ENCODE measurements at regions not wholly inside any gene's neighbourhood (a gene's known extent, or its start where the extent isn't known, plus 50 kb on each side); places are given as distances from the start of the nearest gene placed in this dataset.

DNA sequence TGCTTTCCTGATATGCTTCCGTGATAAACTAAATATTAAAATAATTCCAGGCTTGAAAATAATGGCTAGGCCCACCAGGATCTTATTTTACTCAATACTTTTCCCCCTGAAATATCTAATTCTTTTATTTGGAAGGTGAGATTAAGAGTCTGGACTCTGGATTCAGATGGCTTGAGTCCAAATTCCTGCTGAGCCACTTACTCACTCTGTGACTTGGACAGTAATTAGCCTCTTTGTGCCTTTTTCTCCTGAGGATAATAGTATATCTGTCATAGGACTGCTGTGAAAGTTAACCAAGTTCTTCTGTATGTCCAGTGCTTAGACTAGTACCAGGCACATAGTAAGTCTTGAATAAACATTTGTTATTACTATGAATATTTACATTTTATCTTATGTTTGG is 127.3 kb upstream of the ERBB4 start:
- no peak overlapping the region for H3K4me3 ChIP-seq (replicated peaks in 1 of 3; ENCODE audit: low read depth in 2 of 3, low read length in 3 of 3)
- H3K9me3 ChIP-seq (replicated peaks in 1 of 2; ENCODE audit: control insufficient read depth in 1 of 2, insufficient read depth in 1 of 2, low read length in 2 of 2) = no peaks in the 10 kb centered on the region
- Mint-ChIP-seq H3K36me3 (no peaks in the 10 kb centered on the region), H3K4me3 (no peak overlapping the region), H3K9me3 (peaks cover 0 to under 1% (median 0%) of the 10 kb centered on the region in 7 donors), H3K27me3 (ENCODE audit: low read depth in 3 of 3) (peaks cover 0 to 3% (median 2%) of the 10 kb centered on the region in 3 donors), H3K4me1 (no peaks in the 10 kb centered on the region), H3K27ac (no peak overlapping the region)
- H3K4me1 ChIP-seq (ENCODE audit: control insufficient read depth in 1 of 2, insufficient read depth in 2 of 2, low read length in 2 of 2) = no peaks in the 10 kb centered on the region
- H3K36me3 ChIP-seq (replicated peaks in 1 of 2; ENCODE audit: control insufficient read depth in 1 of 2, insufficient read depth in 2 of 2, low read length in 2 of 2) = no peaks in the 10 kb centered on the region
- no peaks in the 10 kb centered on the region for H3K79me2 ChIP-seq (ENCODE audit: insufficient read depth, low read length)
- H3K4me2 ChIP-seq (replicated peaks; ENCODE audit: extremely low read depth, low read length, poor library complexity, severe bottlenecking) = no peak overlapping the region
- no peak overlapping the region for H3K27ac ChIP-seq (ENCODE audit: low read depth in 1 of 2, low read length in 2 of 2)
- WGBS (ENCODE audit: insufficient coverage) = no CpG with 5 or more reads among the region's 1 CpG
- no peak for DNase-seq
- H2AFZ ChIP-seq (ENCODE audit: insufficient read depth, low read depth, low read length, poor library complexity, severe bottlenecking) = no peak overlapping the region
- TF ChIP-seq, protein P1, sequence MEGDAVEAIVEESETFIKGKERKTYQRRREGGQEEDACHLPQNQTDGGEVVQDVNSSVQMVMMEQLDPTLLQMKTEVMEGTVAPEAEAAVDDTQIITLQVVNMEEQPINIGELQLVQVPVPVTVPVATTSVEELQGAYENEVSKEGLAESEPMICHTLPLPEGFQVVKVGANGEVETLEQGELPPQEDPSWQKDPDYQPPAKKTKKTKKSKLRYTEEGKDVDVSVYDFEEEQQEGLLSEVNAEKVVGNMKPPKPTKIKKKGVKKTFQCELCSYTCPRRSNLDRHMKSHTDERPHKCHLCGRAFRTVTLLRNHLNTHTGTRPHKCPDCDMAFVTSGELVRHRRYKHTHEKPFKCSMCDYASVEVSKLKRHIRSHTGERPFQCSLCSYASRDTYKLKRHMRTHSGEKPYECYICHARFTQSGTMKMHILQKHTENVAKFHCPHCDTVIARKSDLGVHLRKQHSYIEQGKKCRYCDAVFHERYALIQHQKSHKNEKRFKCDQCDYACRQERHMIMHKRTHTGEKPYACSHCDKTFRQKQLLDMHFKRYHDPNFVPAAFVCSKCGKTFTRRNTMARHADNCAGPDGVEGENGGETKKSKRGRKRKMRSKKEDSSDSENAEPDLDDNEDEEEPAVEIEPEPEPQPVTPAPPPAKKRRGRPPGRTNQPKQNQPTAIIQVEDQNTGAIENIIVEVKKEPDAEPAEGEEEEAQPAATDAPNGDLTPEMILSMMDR (IDR thresholded peaks at IDR 0.05) = no peak
- intact Hi-C loops (cut with micrococcal nuclease) = no loop called here
- no peaks in the 10 kb centered on the region for H4K20me1 ChIP-seq (ENCODE audit: insufficient read depth, low read length)
- H3K27me3 ChIP-seq (ENCODE audit: control insufficient read depth in 2 of 2, insufficient read depth in 2 of 2, low read length in 2 of 2) = no peaks in the 10 kb centered on the region
- H3K9ac ChIP-seq (ENCODE audit: insufficient read depth, low read length, poor library complexity, severe bottlenecking) = no peak overlapping the region

DNA sequence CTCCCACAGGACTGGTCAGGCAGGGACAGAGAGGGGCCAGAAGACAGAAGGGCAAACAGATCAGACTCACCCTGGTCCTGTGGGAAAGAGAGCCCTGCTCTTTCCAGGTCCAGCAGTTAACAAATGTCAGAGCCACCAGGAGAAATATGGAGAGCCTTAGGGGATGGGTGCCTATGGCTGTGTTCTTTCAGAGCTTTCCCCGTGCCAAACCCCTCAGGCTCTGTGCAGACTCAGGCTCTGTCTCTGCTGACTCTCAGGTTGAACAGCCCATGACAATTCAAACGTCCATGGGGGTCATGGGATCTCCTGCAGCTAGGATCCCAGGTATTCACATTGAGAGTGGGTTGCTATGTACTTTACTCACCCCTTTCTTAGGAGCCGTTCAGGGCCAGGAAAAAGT is 120.8 kb upstream of the ERBB4 start:
- Histone ChIP-seq H3K27ac (ENCODE audit: low read depth in 1 of 2, low read length in 2 of 2) (no peak overlapping the region), H2AFZ (ENCODE audit: insufficient read depth, low read depth, low read length, poor library complexity, severe bottlenecking) (no peak overlapping the region), H3K4me3 (replicated peaks in 1 of 3; ENCODE audit: low read depth in 2 of 3, low read length in 3 of 3) (no peak overlapping the region), H3K9ac (ENCODE audit: insufficient read depth, low read length, poor library complexity, severe bottlenecking) (no peak overlapping the region), H3K79me2 (ENCODE audit: insufficient read depth, low read length) (no peaks in the 10 kb centered on the region), H3K4me1 (ENCODE audit: control insufficient read depth in 1 of 2, insufficient read depth in 2 of 2, low read length in 2 of 2) (no peaks in the 10 kb centered on the region), H3K9me3 (replicated peaks in 1 of 2; ENCODE audit: control insufficient read depth in 1 of 2, insufficient read depth in 1 of 2, low read length in 2 of 2) (peaks cover 0 to 8% of the 10 kb centered on the region in 2 donors), H3K36me3 (replicated peaks in 1 of 2; ENCODE audit: control insufficient read depth in 1 of 2, insufficient read depth in 2 of 2, low read length in 2 of 2) (no peaks in the 10 kb centered on the region), H3K27me3 (ENCODE audit: control insufficient read depth in 2 of 2, insufficient read depth in 2 of 2, low read length in 2 of 2) (no peaks in the 10 kb centered on the region), H4K20me1 (ENCODE audit: insufficient read depth, low read length) (no peaks in the 10 kb centered on the region), H3K4me2 (replicated peaks; ENCODE audit: extremely low read depth, low read length, poor library complexity, severe bottlenecking) (no peak overlapping the region)
- H3K27ac Mint-ChIP-seq = no peak overlapping the region
- H3K36me3 Mint-ChIP-seq = no peaks in the 10 kb centered on the region
- intact Hi-C loops (cut with micrococcal nuclease) = no loop called here
- no peaks in the 10 kb centered on the region for H3K4me1 Mint-ChIP-seq
- 71% methylated on average over 3 of the region's 3 CpGs for WGBS (ENCODE audit: insufficient coverage)
- no peak for DNase-seq
- H3K9me3 Mint-ChIP-seq = peaks cover 0 to 5% (median 0%) of the 10 kb centered on the region in 7 donors
- H3K4me3 Mint-ChIP-seq = no peak overlapping the region
- TF ChIP-seq, protein P1 (IDR thresholded peaks at IDR 0.05) = no peak
- peaks cover 0 to 4% (median 1%) of the 10 kb centered on the region in 3 donors for H3K27me3 Mint-ChIP-seq (ENCODE audit: low read depth in 3 of 3)
